GM21367 (cell line): ENCODE measurements at regions not wholly inside any gene's neighbourhood (a gene's known extent, or its start where the extent isn't known, plus 50 kb on each side); places are given as distances from the start of the nearest gene placed in this dataset.

ENCODE experiments used
- ATAC-seq: cut with Tn5 transposase; IDR thresholded peaks from one replicate; pipeline ENCODE4 v1.9.1; 2021; ENCODE audit not compliant: unreplicated experiment

GRCh38 chr15:93249623-93250022 lies 160.6 kb upstream of the RGMA start:
- ATAC-seq = no peak

GRCh38 chr15:93247466-93248121 lies 158.6 kb upstream of the RGMA start:
- ATAC-seq = no peak

GRCh38 chr15:93246266-93247242 lies 157.5 kb upstream of the RGMA start:
- ATAC-seq = no peak

- no peak for ATAC-seq
These were observed 156.6 kb upstream of the RGMA start for GRCh38 chr15:93245661-93246042.

- no peak for ATAC-seq
These were observed 156.0 kb upstream of the RGMA start for GRCh38 chr15:93244696-93245660.

GRCh38 chr15:93243573-93243972 lies 154.6 kb upstream of the RGMA start:
- ATAC-seq = no peak

- no peak for ATAC-seq
These were observed 152.9 kb upstream of the RGMA start for GRCh38 chr15:93241696-93242585.

GRCh38 chr15:93239993-93240392 lies 151.0 kb upstream of the RGMA start:
- ATAC-seq = no peak

- no peak for ATAC-seq
These were observed 150.6 kb upstream of the RGMA start for GRCh38 chr15:93239591-93239990.

GRCh38 chr15:93238641-93239040 lies 149.6 kb upstream of the RGMA start:
- ATAC-seq = no peak

GRCh38 chr15:93235926-93236780 lies 147.1 kb upstream of the RGMA start:
- ATAC-seq = no peak

- ATAC-seq = no peak
These were observed 146.3 kb upstream of the RGMA start for GRCh38 chr15:93235269-93235668.

- ATAC-seq = no peak
These were observed 144.7 kb upstream of the RGMA start for GRCh38 chr15:93233710-93234109.

- ATAC-seq = no peak
These were observed 143.8 kb upstream of the RGMA start for GRCh38 chr15:93232845-93233244.

- ATAC-seq = no peak
These were observed 143.0 kb upstream of the RGMA start for GRCh38 chr15:93231994-93232393.

GRCh38 chr15:93231261-93231925 lies 142.4 kb upstream of the RGMA start:
- no peak for ATAC-seq

GRCh38 chr15:93228546-93228945 lies 139.5 kb upstream of the RGMA start:
- ATAC-seq = no peak

GRCh38 chr15:93223803-93224202 lies 134.8 kb upstream of the RGMA start:
- no peak for ATAC-seq

- no peak for ATAC-seq
These were observed 132.7 kb upstream of the RGMA start for GRCh38 chr15:93221759-93222158.
